A549 (cell line): ENCODE measurements at regions not wholly inside any gene's neighbourhood (a gene's known extent, or its start where the extent isn't known, plus 50 kb on each side); places are given as distances from the start of the nearest gene placed in this dataset.

Experiments used
- ATAC-seq, 2 experiments: fragments of 200-7000 bp in 1 of 2; fragments of >200 bp in 1 of 2; cut with Nextera tagmentation in 1 of 2; cut with Tn5 transposase in 1 of 2; 3 replicates each; pipeline versions ENCODE4 v1.8.0 to v1.9.1; 2018 to 2020; ENCODE audit warnings: mild to moderate bottlenecking in 1 of 2, moderate library complexity in 1 of 2
- CTCF ChIA-PET: fragments of 300-600 bp; sonication (Branson Sonifier 250); formaldehyde crosslinking; extraction: SDS; loops from one replicate; lab custom pipeline; 2021; ENCODE audit warnings: antibody characterized with exemption, inconsistent platforms; lab: Yijun Ruan, JAX
- POLR2A ChIA-PET: fragments of 350-600 bp; formaldehyde crosslinking; extraction: SDS; loops from one replicate; lab custom pipeline; 2021; ENCODE audit warnings: antibody characterized with exemption, inconsistent platforms; lab: Yijun Ruan, JAX
- DNase-seq, 2 experiments: peaks; one replicate each; pipeline versions ENCODE4 v3.0.0 to v3.0.0-alpha.2; 2011 to 2016; ENCODE audit warnings: low read depth in 1 of 2, low spot score in 1 of 2
- FAIRE-seq: peaks from 2 replicates; lab custom pipeline; 2011; peaks lifted over from hg19 to GRCh38; lab: Jason Lieb, UNC
- H3K27ac ChIP-seq, 2 experiments: fragments of >200 bp; sonication (Bioruptor Twin); formaldehyde crosslinking; 3 replicates each; pipeline ENCODE4 v1.5.1; 2016 to 2017
- H3K4me1 ChIP-seq: fragments of >200 bp; sonication (Bioruptor Twin); formaldehyde crosslinking; 3 replicates; pipeline ENCODE4 v1.6.1; 2016
- H3K4me2 ChIP-seq: fragments of >200 bp; sonication (Bioruptor Twin); formaldehyde crosslinking; 3 replicates; pipeline ENCODE4 v1.6.1; 2016
- H3K4me3 ChIP-seq: fragments of >200 bp; sonication (Bioruptor Twin); formaldehyde crosslinking; 3 replicates; pipeline ENCODE4 v1.5.1; 2016
- H3K9me3 ChIP-seq: fragments of >200 bp; sonication (Bioruptor Twin); formaldehyde crosslinking; 3 replicates; pipeline ENCODE4 v1.6.1; 2016
- ATOH8 ChIP-seq: fragments of 250-450 bp; sonication (Bioruptor Pico); IDR thresholded peaks from 2 replicates; pipeline ENCODE4 v1.5.0; 2020; ENCODE audit warnings: low read depth, mild to moderate bottlenecking, moderate library complexity
- BCL3 ChIP-seq: fragments of >200 bp; sonication (Bioruptor Twin); formaldehyde crosslinking; IDR thresholded peaks from 3 replicates; pipeline ENCODE4 v1.6.1; 2016
- BHLHE40 ChIP-seq: IDR thresholded peaks from 2 replicates; pipeline ENCODE4 v1.6.1; 2012; ENCODE audit warnings: low read depth, low read length, inconsistent platforms
- CBX8 ChIP-seq: fragments of 200-600 bp; sonication (generic); IDR thresholded peaks from 2 replicates; pipeline ENCODE4 v1.6.1; 2016
- CEBPB ChIP-seq, 2 experiments: fragments of >200 bp in 1 of 2; sonication (Bioruptor Twin) in 1 of 2; formaldehyde crosslinking in 1 of 2; IDR thresholded peaks; 2 replicates each; pipeline ENCODE4 v1.6.1; 2012 to 2016
- CHD2 ChIP-seq: fragments of 150-350 bp; IDR thresholded peaks from 2 replicates; pipeline ENCODE4 v1.6.1; 2014; ENCODE audit warnings: low read length; ENCODE audit not compliant: partially characterized antibody
- CHD4 ChIP-seq: fragments of 200-600 bp; sonication (generic); IDR thresholded peaks from 2 replicates; pipeline ENCODE4 v1.6.1; 2016; ENCODE audit warnings: antibody characterized with exemption, mild to moderate bottlenecking, borderline replicate concordance
- E2F6 ChIP-seq: IDR thresholded peaks from 2 replicates; pipeline ENCODE4 v1.6.1; 2012; ENCODE audit warnings: low read depth, borderline replicate concordance
- EHF ChIP-seq: fragments of 250-450 bp; sonication (Bioruptor Pico); IDR thresholded peaks from 2 replicates; pipeline ENCODE4 v1.5.0; 2020; ENCODE audit warnings: mild to moderate bottlenecking
- EHMT2 ChIP-seq: fragments of 200-600 bp; sonication (generic); IDR thresholded peaks from 2 replicates; pipeline ENCODE4 v1.6.1; 2016; ENCODE audit warnings: antibody characterized with exemption, low read depth, mild to moderate bottlenecking, moderate library complexity
- ESRRA ChIP-seq: fragments of 150-350 bp; IDR thresholded peaks from 2 replicates; pipeline ENCODE4 v1.6.1; 2014; ENCODE audit warnings: mild to moderate bottlenecking, low read length, borderline replicate concordance
- FOSB ChIP-seq: fragments of 250-450 bp; sonication (Bioruptor Pico); IDR thresholded peaks from 2 replicates; pipeline ENCODE4 v1.5.0; 2020; ENCODE audit warnings: mild to moderate bottlenecking, moderate library complexity
- FOSL2 ChIP-seq, 2 experiments: fragments of 450-650 bp in 1 of 2; fragments of >200 bp in 1 of 2; sonication (Bioruptor Twin) in 1 of 2; formaldehyde crosslinking; IDR thresholded peaks; 2 replicates each; pipeline versions ENCODE4 v1.5.0 to v1.6.1; 2016 to 2020; ENCODE audit warnings: mild to moderate bottlenecking in 1 of 2, moderate library complexity in 1 of 2
- FOXS1 ChIP-seq: fragments of 250-450 bp; sonication (Bioruptor Pico); IDR thresholded peaks from 2 replicates; pipeline ENCODE4 v1.5.0; 2020; ENCODE audit warnings: mild to moderate bottlenecking, moderate library complexity
- GATA3 ChIP-seq: IDR thresholded peaks from 2 replicates; pipeline ENCODE4 v1.6.1; 2012; ENCODE audit warnings: borderline replicate concordance
- HDAC2 ChIP-seq: fragments of 200-600 bp; sonication (generic); IDR thresholded peaks from 2 replicates; pipeline ENCODE4 v1.6.1; 2016
- HMGXB4 ChIP-seq: fragments of 250-450 bp; sonication (Bioruptor Pico); IDR thresholded peaks from 2 replicates; pipeline ENCODE4 v1.5.0; 2021; ENCODE audit warnings: mild to moderate bottlenecking, moderate library complexity, borderline replicate concordance
- HOXB13 ChIP-seq: fragments of 250-450 bp; sonication (Bioruptor Pico); IDR thresholded peaks from 2 replicates; pipeline ENCODE4 v1.5.0; 2020; ENCODE audit warnings: low read depth, mild to moderate bottlenecking, moderate library complexity
- HOXB5 ChIP-seq: fragments of 250-450 bp; sonication (Bioruptor Pico); IDR thresholded peaks from 2 replicates; pipeline ENCODE4 v1.5.0; 2020; ENCODE audit warnings: mild to moderate bottlenecking, moderate library complexity
- JUNB ChIP-seq: fragments of >200 bp; sonication (Bioruptor Twin); formaldehyde crosslinking; IDR thresholded peaks from 2 replicates; pipeline ENCODE4 v1.6.1; 2016
- KDM1A ChIP-seq: fragments of 200-600 bp; sonication (generic); IDR thresholded peaks from 2 replicates; pipeline ENCODE4 v1.6.1; 2016; ENCODE audit warnings: low read depth, mild to moderate bottlenecking
- KDM5A ChIP-seq: fragments of 200-600 bp; sonication (generic); IDR thresholded peaks from 2 replicates; pipeline ENCODE4 v1.6.1; 2016; ENCODE audit warnings: antibody characterized with exemption, mild to moderate bottlenecking
- MAFK ChIP-seq: fragments of 450-650 bp; IDR thresholded peaks from 2 replicates; pipeline ENCODE4 v1.6.1; 2014; ENCODE audit not compliant: partially characterized antibody
- MAZ ChIP-seq: fragments of 150-350 bp; IDR thresholded peaks from 2 replicates; pipeline ENCODE4 v1.6.1; 2014; ENCODE audit warnings: antibody characterized with exemption, low read depth, low read length, borderline replicate concordance
- NPAS2 ChIP-seq: fragments of 250-450 bp; sonication (Bioruptor Pico); IDR thresholded peaks from 2 replicates; pipeline ENCODE4 v1.8.0; 2022; ENCODE audit warnings: mild to moderate bottlenecking, moderate library complexity, borderline replicate concordance
- NR3C1 ChIP-seq: fragments of >200 bp; sonication (Bioruptor Twin); formaldehyde crosslinking; IDR thresholded peaks from 3 replicates; pipeline ENCODE4 v1.6.1; 2017
- PHF8 ChIP-seq: fragments of 200-600 bp; sonication (generic); IDR thresholded peaks from 2 replicates; pipeline ENCODE4 v1.6.1; 2016; ENCODE audit warnings: low read depth, mild to moderate bottlenecking, antibody characterized with exemption, moderate library complexity, borderline replicate concordance
- RAD21 ChIP-seq, 2 experiments: fragments of >200 bp in 1 of 2; sonication (Bioruptor Twin) in 1 of 2; formaldehyde crosslinking in 1 of 2; IDR thresholded peaks in 1 of 2; conservative IDR thresholded peaks in 1 of 2; 2 replicates in 1 of 2; 3 replicates in 1 of 2; pipeline ENCODE4 v1.6.1; 2012 to 2018; ENCODE audit warnings: inconsistent platforms in 1 of 2
- RARB ChIP-seq: fragments of 250-450 bp; sonication (Bioruptor Pico); IDR thresholded peaks from 2 replicates; pipeline ENCODE4 v1.8.0; 2021; ENCODE audit warnings: mild to moderate bottlenecking, moderate library complexity
- RCOR1 ChIP-seq: fragments of 150-350 bp; IDR thresholded peaks from 2 replicates; pipeline ENCODE4 v1.6.1; 2014; ENCODE audit warnings: antibody characterized with exemption, low read length, low read depth
- RFX5 ChIP-seq: fragments of 450-650 bp; IDR thresholded peaks from 2 replicates; pipeline ENCODE4 v1.7.1; 2014; ENCODE audit warnings: antibody characterized with exemption, mild to moderate bottlenecking, moderate library complexity
- RNF2 ChIP-seq: fragments of 200-600 bp; sonication (generic); IDR thresholded peaks from 2 replicates; pipeline ENCODE4 v1.6.1; 2016; ENCODE audit warnings: low read depth, mild to moderate bottlenecking, antibody characterized with exemption, moderate library complexity, borderline replicate concordance
- SMC3 ChIP-seq: fragments of >200 bp; sonication (Bioruptor Twin); formaldehyde crosslinking; IDR thresholded peaks from 3 replicates; pipeline ENCODE4 v1.6.1; 2018; ENCODE audit warnings: inconsistent platforms
- SREBF2 ChIP-seq: fragments of 450-650 bp; IDR thresholded peaks from 2 replicates; pipeline ENCODE4 v1.6.1; 2014; ENCODE audit warnings: mild to moderate bottlenecking, moderate library complexity
- TFCP2L1 ChIP-seq: fragments of 250-450 bp; sonication (Bioruptor Pico); IDR thresholded peaks from 2 replicates; pipeline ENCODE4 v1.5.0; 2021; ENCODE audit warnings: mild to moderate bottlenecking
- TP53 ChIP-seq: fragments of 250-450 bp; sonication (Bioruptor Pico); IDR thresholded peaks from 2 replicates; pipeline ENCODE4 v1.5.0; 2021; ENCODE audit warnings: mild to moderate bottlenecking, moderate library complexity
- USF2 ChIP-seq: fragments of 450-650 bp; IDR thresholded peaks from 2 replicates; pipeline ENCODE4 v1.6.1; 2014; ENCODE audit warnings: antibody characterized with exemption
- ZFP36 ChIP-seq: fragments of 450-650 bp; IDR thresholded peaks from 2 replicates; pipeline ENCODE4 v1.6.1; 2014; ENCODE audit warnings: borderline replicate concordance; ENCODE audit not compliant: partially characterized antibody
- ZSCAN20 ChIP-seq: fragments of 250-450 bp; sonication (Bioruptor Pico); IDR thresholded peaks from 2 replicates; pipeline ENCODE4 v1.8.0; 2022; ENCODE audit warnings: mild to moderate bottlenecking, moderate library complexity
- WGBS: methylation state at CpG from one replicate; pipeline ENCODE4 v1.1.6; 2017; ENCODE audit errors: missing lambda C conversion rate; 5-methylcytosine and 5-hydroxymethylcytosine counted together

GRCh38 chr4:74618659-74619058 is 173.7 kb downstream of the AREG start:
- POLR2A ChIA-PET: interaction anchor here (0.8 kb wide), 1 partner anchor 36 kb away, joined by 5 read pairs; no protein-coding TSS in a partner anchor
- TF ChIP-seq EHMT2 (no peak), NPAS2 (CRISPR knock-in tag) (no peak), KDM1A (no peak), FOXS1 (CRISPR knock-in tag) (no peak; the same call in 1 of the 2 replicates), KDM5A (no peak), FOSL2 (IDR thresholded peaks at IDR 0.05) (peak; percentile 37; the same call in 1 of the 2 replicates), FOSL2 (CRISPR knock-in tag; IDR thresholded peaks at IDR 0.05) (peak; percentile 86), EHF (CRISPR knock-in tag) (no peak), HOXB13 (CRISPR knock-in tag) (no peak), SREBF2 (no peak), FOSB (CRISPR knock-in tag) (0 out of 2 replicates have a peak, but pooled peaks have one; percentile 14), NR3C1 (no peak), CHD2 (no peak), MAFK (peak; percentile 28), ZFP36 (no peak), BHLHE40 (no peak), CHD4 (no peak), GATA3 (peak; percentile 90; the same call in 1 of the 2 replicates), CEBPB (IDR thresholded peaks at IDR 0.05) (peak in 1 of 2 experiments; percentile 55; a peak in 1 of 4 replicates), ATOH8 (CRISPR knock-in tag) (no peak), HDAC2 (no peak), HMGXB4 (CRISPR knock-in tag) (no peak), ZSCAN20 (CRISPR knock-in tag) (no peak), E2F6 (no peak), JUNB (peak; percentile 78), RFX5 (no peak), RNF2 (no peak), TP53 (no peak), RAD21 (conservative IDR thresholded peaks at IDR 0.05 in 1 of 2, IDR thresholded peaks at IDR 0.05 in 1 of 2) (peak; percentile 34 to 45; a peak in 3 of 5 replicates), BCL3 (0 out of 3 replicates have a peak, but pooled peaks have one; percentile 16), USF2 (no peak), RCOR1 (no peak), TFCP2L1 (no peak), ESRRA (no peak), CBX8 (no peak), SMC3 (peak; percentile 22; the same call in 1 of the 3 replicates), RARB (no peak), MAZ (no peak), HOXB5 (CRISPR knock-in tag) (no peak), PHF8 (no peak)

More at GRCh38 chr4:74618659-74619058, 173.7 kb downstream of the AREG start:
- CTCF ChIA-PET: interaction anchor here (1.1 to 1.6 kb wide), 4 partner anchors 32 to 298 kb away, joined by 3 to 6 read pairs (median 4); no protein-coding TSS in a partner anchor
- DNase-seq (peak; percentile 41 to 94), FAIRE-seq (peak; percentile 72), ATAC-seq (peak; percentile 93 to 95)
- Histone ChIP-seq H3K4me3 (no peak overlapping the region), H3K9me3 (peaks cover 21% of the 10 kb centered on the region; the same call in 2 of the 3 replicates), H3K27ac (peak overlapping the region; percentile 91 to 96), H3K4me2 (peak overlapping the region; percentile 70), H3K4me1 (peaks cover 61% of the 10 kb centered on the region)
- WGBS: 0% methylated on average over 1 of the region's 1 CpG
